Ishikawa (cell line): ENCODE measurements at regions not wholly inside any gene's neighbourhood (a gene's known extent, or its start where the extent isn't known, plus 50 kb on each side); places are given as distances from the start of the nearest gene placed in this dataset.

Experiments
- CEBPB ChIP-seq: IDR thresholded peaks from 2 replicates; pipeline ENCODE4 v1.6.1; 2012
- CREB1 ChIP-seq: IDR thresholded peaks from 2 replicates; pipeline ENCODE4 v1.6.1; 2012; ENCODE audit warnings: low read depth
- EGR1 ChIP-seq: IDR thresholded peaks from 2 replicates; pipeline ENCODE4 v1.6.1; 2012
- EP300 ChIP-seq: IDR thresholded peaks from 2 replicates; pipeline ENCODE4 v1.6.1; 2012; ENCODE audit warnings: borderline replicate concordance
- FOXM1 ChIP-seq: IDR thresholded peaks from 2 replicates; pipeline ENCODE4 v1.6.1; 2012; ENCODE audit warnings: low read depth, borderline replicate concordance
- NFIC ChIP-seq: IDR thresholded peaks from 2 replicates; pipeline ENCODE4 v1.6.1; 2012
- RAD21 ChIP-seq: IDR thresholded peaks from 2 replicates; pipeline ENCODE4 v1.6.1; 2012; ENCODE audit warnings: low read depth
- TAF1 ChIP-seq: IDR thresholded peaks from 2 replicates; pipeline ENCODE4 v1.6.1; 2012; ENCODE audit warnings: low read depth, mild to moderate bottlenecking
- TCF12 ChIP-seq: IDR thresholded peaks from 2 replicates; pipeline ENCODE4 v1.6.1; 2012; ENCODE audit warnings: low read depth
- TEAD4 ChIP-seq: IDR thresholded peaks from 2 replicates; pipeline ENCODE4 v1.6.1; 2012
- YY1 ChIP-seq: IDR thresholded peaks from 2 replicates; pipeline ENCODE4 v1.6.1; 2012; ENCODE audit warnings: low read depth
- ZBTB7A ChIP-seq: IDR thresholded peaks from 2 replicates; pipeline ENCODE4 v1.6.1; 2012; ENCODE audit warnings: low read depth
- TF ChIP-seq, protein P1 (sequence below): IDR thresholded peaks from 2 replicates; pipeline ENCODE4 v1.6.1; 2012
- TF ChIP-seq, protein P2 (sequence below): IDR thresholded peaks from 2 replicates; pipeline ENCODE4 v1.6.1; 2012
- TF ChIP-seq, protein P3 (sequence below): IDR thresholded peaks from 2 replicates; pipeline ENCODE4 v1.6.1; 2012; ENCODE audit warnings: low read depth, mild to moderate bottlenecking

DNA sequence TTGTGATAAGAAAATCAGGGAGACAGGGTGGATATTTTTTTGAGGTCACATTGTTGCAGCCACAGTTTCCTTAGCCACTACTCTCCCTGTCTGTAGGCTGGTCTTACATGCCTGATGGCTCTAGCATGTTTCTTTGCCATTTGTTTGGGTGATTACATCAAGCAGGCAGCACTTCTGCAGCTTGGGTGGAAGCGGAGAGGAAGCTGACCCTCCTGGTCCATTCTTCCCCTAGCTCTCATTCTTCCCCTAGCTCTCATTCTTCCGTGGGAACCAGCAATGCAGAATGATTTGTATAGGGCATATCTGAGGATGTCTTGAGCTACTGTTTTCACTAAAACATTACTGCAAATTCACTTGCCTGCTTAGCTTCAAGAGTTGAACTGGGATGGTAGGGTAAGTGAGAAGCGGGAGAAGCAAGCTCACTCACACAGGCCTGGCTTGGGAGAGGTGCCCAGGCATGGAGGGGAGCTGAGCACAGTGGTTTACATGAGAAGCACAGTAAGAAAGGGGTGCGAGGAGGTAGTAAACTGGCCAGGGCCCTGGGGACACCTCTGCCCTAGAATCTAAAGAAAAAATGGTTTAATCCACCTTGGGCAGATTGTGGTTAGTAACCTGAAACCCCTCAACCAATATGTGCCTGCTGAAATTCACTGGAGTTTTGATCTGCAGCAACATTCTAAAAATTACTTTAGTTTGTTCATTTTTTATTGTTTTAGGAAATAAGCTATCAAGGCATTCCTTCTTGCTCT is 538.9 kb downstream of the RFC3 start:
- no peak for TF ChIP-seq CEBPB

DNA sequence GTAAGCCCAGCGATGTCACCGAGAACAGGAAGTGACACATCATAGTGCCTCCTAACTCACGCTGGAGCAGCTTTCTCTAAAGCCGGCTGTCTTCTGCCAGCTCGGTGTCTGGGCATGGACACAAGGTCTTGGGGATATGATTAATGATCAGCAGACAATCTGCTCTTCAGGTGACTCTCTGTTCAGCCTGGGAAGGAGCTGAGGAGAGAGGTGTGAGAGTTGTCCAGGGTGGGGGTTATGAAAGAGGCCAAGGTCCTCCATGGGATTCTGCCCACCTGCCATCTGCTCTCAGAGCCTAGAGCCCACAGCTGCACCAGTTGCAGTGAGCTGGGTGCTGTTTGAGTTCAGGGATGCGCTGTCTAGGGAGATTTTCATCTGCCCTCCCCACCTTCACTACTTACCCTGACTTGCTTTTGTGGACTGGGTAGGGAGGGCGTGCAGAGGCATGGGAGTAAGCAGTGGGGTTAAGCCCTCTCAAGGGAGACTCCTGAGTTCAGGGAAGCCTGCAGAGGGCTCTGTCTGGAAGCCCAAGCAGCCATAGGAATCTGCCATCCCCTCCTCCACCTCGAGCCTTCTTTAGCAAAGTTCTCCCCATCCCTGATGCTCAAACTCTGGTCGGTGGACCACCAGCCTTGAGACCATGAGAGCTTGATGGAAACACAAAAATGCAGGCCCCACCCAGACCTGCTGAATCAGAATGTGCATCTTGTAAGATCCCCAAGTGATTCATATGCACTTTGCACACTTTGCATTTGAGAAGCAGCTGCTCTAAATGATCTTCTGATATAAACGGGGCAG is 539.7 kb downstream of the RFC3 start:
- TF ChIP-seq, protein P1, sequence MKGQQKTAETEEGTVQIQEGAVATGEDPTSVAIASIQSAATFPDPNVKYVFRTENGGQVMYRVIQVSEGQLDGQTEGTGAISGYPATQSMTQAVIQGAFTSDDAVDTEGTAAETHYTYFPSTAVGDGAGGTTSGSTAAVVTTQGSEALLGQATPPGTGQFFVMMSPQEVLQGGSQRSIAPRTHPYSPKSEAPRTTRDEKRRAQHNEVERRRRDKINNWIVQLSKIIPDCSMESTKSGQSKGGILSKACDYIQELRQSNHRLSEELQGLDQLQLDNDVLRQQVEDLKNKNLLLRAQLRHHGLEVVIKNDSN: no peak
- no peak for TF ChIP-seq CREB1
- no peak for TF ChIP-seq ZBTB7A
- TF ChIP-seq, protein P2, sequence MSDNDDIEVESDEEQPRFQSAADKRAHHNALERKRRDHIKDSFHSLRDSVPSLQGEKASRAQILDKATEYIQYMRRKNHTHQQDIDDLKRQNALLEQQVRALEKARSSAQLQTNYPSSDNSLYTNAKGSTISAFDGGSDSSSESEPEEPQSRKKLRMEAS: no peak
- TF ChIP-seq CEBPB: no peak
- no peak for TF ChIP-seq TCF12
- TF ChIP-seq EP300: no peak
- TF ChIP-seq RAD21: no peak
- no peak for TF ChIP-seq TAF1
- TF ChIP-seq, protein P3, sequence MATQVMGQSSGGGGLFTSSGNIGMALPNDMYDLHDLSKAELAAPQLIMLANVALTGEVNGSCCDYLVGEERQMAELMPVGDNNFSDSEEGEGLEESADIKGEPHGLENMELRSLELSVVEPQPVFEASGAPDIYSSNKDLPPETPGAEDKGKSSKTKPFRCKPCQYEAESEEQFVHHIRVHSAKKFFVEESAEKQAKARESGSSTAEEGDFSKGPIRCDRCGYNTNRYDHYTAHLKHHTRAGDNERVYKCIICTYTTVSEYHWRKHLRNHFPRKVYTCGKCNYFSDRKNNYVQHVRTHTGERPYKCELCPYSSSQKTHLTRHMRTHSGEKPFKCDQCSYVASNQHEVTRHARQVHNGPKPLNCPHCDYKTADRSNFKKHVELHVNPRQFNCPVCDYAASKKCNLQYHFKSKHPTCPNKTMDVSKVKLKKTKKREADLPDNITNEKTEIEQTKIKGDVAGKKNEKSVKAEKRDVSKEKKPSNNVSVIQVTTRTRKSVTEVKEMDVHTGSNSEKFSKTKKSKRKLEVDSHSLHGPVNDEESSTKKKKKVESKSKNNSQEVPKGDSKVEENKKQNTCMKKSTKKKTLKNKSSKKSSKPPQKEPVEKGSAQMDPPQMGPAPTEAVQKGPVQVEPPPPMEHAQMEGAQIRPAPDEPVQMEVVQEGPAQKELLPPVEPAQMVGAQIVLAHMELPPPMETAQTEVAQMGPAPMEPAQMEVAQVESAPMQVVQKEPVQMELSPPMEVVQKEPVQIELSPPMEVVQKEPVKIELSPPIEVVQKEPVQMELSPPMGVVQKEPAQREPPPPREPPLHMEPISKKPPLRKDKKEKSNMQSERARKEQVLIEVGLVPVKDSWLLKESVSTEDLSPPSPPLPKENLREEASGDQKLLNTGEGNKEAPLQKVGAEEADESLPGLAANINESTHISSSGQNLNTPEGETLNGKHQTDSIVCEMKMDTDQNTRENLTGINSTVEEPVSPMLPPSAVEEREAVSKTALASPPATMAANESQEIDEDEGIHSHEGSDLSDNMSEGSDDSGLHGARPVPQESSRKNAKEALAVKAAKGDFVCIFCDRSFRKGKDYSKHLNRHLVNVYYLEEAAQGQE: no peak
- TF ChIP-seq EGR1: no peak
- TF ChIP-seq FOXM1: no peak
- no peak for TF ChIP-seq TEAD4
- TF ChIP-seq YY1: no peak

DNA sequence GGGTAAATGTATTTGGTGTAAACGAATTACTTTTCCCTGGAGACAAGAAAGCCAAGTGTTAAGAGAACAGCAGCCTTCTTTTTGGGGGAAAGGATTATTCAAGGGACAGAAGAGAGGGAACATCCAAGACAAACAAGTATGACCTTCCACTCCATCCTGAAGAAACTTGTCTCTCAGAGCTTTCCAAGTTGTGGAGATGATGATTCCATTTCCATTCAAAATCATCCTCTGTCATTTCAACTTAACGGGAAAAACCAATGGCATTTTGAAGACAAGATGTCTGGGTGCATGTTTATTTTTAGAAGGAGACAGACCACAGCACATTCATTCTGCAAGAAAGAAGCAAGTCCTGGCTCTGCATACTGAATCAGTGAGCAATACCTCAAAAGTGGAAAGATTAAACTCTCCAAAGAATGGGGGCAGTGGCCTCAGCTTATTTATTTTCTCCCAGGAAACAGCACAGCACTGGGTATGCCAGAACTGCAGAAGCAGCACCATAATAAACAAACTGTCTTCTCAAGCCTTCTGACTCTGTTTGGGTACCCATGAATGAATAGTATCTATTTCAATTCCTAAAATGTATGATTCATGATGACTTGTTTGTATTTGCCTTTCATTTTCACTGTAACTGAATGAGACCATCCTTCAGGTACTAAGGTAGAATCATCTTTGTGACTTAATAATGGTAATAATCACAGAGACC is 541.0 kb downstream of the RFC3 start:
- TF ChIP-seq FOXM1 (no peak), NFIC (no peak), CREB1 (no peak), EP300 (no peak), EGR1 (no peak), CEBPB (no peak), YY1 (no peak), RAD21 (no peak), TEAD4 (no peak), TAF1 (no peak)
- TF ChIP-seq, protein P2: no peak

DNA sequence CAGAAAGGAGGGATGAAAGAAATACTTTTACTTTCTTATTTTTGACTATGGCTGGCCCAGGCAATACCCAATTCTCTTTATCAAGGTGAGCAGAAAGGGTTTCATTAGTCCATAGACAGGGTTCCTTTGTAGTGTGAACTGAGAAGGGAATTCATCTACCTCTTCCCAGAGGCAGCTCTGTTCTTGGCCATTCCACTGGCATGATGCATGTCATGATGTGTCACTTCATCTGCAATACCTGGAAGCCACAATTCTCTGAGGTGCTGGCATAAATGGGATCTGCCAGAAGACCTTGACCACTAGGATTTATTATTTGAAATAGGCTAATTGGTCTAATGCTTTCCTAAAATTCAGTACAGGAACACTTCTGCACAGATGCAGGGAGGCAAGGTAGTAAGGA is 542.8 kb downstream of the RFC3 start:
- TF ChIP-seq EP300 (no peak), TAF1 (no peak), TCF12 (no peak), TEAD4 (no peak), RAD21 (no peak), YY1 (no peak), CREB1 (no peak), FOXM1 (no peak), ZBTB7A (no peak), CEBPB (no peak), NFIC (no peak), EGR1 (no peak)
- TF ChIP-seq, protein P2: no peak
- TF ChIP-seq, protein P1: no peak
- TF ChIP-seq, protein P3: no peak

DNA sequence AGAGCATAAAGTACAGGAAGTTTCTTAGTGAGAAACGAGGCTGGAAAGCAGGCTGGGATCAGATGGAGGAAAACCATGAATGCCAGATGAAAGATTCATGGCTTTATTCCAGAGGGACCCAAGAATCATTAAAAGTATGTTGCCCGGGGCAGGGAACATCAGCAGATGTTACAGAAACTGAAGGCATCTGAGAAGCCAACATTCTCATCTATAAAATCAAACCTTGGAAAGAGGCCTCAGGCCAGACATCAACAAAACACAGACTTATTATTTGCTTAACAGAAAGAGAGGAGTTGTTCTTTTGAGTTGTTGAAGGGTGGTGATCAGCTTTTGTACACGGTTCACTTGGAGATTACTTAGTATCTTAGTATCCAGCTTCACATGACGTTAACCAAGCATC is 543.6 kb downstream of the RFC3 start:
- TF ChIP-seq EP300 (no peak), ZBTB7A (no peak), TAF1 (no peak), TCF12 (no peak), FOXM1 (no peak)
- TF ChIP-seq, protein P1: no peak
- TF ChIP-seq, protein P3: no peak
